Activated CD8-positive, alpha-beta memory T cell treated with anti-CD3 and anti-CD28 coated beads for 48 hours (primary cell): ENCODE measurements at regions not wholly inside any gene's neighbourhood (a gene's known extent, or its start where the extent isn't known, plus 50 kb on each side); places are given as distances from the start of the nearest gene placed in this dataset.
"Not testable (repeated sequence)": the region's sequence is repeated elsewhere in the genome, so short reads cannot be mapped to it uniquely, and the experiment has no call there.

Source experiments
- DNase-seq, 3 experiments: peaks; one replicate each; pipeline ENCODE4 v3.0.0-alpha.2; 2020; ENCODE audit warnings: low read depth in 2 of 3, low spot score in 2 of 3

DNA sequence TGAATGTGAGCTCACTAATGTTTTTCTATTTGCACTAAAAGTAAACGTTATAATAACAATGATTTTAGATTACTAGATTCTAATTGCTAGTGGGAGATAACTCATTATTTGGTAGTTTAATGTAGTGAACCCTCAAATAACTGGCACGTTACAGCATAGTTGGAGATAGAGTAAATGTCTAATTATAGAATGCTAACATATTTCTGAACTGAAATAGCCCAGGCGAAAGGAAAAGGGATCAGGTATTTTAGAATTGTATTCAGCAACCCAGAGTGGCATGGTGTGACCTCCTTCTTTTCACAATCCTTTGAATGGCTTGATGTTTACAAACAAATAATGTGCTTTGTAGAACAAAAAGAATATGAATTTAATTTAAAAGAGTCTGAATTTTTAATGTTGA lies 1221.2 kb downstream of the CDH8 start:
- no peak for DNase-seq

DNA sequence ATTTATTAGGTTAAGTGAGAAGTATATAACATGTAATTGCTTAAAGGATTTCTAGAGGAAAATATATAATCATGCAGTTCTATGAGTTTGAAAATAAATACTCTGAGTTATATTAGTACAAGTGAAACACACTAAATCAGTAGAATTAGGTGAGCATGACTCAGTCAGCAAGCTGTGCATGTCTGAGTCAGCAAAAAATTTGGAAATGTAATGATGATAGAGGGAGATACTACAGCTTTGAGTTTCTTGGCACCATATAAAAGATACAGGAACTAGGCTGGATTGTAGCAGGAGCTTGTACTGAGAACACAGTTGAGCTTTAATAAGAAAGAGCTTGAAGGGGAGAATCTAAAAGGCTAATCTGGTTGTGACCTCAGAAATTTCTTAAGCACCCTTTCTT lies 1224.6 kb downstream of the CDH8 start:
- DNase-seq = no peak

DNA sequence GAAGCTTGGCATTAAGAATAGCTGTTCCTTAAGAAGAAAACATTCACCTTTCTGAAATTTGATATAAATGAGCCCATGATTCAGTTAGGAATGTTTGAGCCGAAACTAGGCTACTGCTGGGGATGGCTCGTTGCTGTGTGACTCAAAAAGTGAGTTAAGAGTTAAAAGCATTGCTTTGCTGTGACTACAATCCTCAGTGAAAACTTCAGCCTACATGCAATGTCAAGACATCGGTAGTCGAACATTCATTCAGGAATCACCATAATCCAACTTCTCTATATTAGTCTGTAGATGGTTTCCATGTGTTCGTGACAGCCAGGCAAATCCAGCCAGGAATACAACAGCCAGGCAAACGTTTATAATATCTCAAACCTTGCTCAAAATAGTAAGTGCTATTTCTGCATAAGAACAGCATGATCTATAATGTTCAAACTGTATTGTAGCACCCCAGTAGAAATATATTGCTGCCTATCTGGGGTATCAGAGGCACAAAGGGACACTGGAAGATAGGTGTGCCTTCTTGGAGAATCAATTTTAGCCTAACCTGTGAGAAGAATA lies 1225.1 kb downstream of the CDH8 start:
- DNase-seq = no peak

DNA sequence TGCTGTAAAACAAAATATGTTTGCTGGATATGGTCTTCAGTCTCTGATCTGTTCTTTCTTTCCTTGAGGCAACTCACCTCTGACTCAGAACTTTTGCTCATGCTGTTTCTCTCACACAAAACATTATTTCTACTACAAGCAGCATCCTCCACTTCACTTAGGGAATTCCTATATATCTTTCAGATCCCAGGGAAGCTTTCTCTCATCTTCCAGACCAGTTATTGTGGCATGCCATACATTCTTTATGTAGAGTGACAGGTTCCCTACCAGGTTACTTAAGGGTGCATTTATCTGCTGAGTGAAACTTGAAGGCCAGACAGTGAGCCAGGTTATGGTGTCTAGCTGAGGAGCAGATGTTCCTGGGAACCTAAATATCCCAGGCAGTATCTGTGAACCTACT lies 1226.0 kb downstream of the CDH8 start:
- no peak for DNase-seq

DNA sequence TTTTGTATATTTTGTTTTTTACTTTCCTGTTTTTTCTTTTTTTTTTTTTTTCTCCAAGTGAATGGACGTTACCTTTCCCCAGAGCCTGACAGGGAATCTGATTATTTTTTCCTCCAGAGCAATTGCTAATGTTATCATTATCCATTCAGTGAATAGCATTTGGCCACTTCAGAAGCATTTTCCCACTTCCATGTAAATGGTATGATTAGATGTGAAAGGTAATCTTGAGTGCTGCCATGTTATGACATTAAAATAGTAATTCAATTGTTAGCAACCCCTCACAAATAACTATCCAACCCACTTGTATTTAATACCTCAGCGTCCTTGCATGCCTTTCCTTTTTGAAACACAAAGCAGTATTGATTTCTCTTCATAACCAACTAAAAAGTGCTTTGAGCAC lies 1243.8 kb downstream of the CDH8 start:
- no peak for DNase-seq

- DNase-seq = no peak
Measured at GRCh38 chr16:60788631-60789030, 1247.6 kb downstream of the CDH8 start.

DNA sequence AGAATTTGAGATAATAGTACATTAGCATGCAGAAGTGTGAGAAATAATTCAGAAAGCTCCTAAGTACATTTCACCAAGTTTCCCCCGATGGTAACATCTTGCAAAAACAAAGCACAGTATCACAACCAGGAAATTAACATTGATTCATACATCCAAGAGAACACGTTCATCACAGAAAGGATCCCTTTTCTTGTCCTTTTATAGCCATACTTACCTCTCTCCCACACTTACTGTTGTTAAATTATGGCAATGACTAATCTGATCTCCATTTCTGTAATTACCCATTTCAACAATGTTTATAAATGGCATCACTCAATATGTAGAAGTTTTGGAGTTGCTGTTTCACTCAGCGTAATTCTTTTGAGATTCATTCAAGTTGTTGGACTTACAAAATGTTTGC lies 1260.0 kb downstream of the CDH8 start:
- no peak for DNase-seq

DNA sequence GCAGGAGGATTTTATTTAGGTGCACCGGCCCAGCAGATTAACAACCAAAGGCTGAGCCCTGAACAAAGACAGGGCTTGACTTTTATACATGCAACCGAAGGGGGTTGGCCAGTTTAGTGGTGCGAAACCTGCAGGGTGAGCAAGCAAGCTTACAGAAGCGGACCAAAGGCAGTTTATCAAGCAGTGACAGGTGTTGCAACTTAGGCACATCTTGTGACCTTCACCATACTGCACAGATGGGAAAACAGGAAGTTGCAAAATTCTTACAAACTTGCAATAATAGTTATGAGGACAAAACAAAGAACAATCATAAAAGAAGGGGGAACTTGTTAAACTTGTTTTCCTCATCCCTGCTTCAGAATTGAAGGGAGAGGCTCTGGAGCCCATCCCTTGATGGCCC lies 1265.1 kb downstream of the CDH8 start:
- no peak for DNase-seq

- DNase-seq = not testable (repeated sequence)
Measured at GRCh38 chr16:60770384-60770783, 1265.9 kb downstream of the CDH8 start.

- DNase-seq = no peak
Measured at GRCh38 chr16:60763869-60764268, 1272.4 kb downstream of the CDH8 start.

DNA sequence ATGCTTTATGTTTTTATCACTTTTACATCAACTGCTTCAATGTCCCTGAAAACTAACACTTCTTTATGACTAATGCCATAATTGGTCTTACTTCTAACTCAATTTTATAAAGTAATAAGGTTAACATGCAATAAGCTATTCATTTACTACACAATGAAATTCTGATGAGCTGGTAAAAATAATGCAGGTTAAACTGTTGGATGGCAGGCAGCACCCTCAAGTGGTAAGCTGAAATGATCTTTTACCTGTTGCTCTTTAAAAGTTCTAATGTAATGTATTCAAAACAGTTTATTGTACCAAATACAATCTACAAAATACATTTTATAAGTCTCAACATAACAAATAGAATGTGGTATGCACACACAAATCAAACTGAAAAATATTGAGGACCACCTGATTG lies 1280.3 kb downstream of the CDH8 start:
- no peak for DNase-seq

DNA sequence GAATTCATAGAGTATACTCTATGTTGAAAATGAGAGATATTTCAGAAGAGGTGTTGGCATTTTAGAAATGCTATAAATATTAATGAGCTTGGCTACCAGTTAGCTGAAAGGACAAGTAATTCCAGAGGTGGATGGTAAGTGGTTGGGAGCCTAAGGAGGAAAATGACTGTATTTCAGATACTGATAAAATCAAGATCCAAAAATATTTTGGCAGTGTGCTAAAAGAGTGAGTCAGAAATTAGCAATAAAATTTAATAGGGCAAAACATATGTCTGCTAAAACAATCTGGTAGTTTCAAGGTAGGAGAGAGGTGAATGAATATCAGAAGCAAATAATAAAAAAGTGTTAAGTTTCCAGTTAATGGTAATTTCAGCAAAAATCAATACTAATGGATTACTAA lies 1287.9 kb downstream of the CDH8 start:
- DNase-seq = no peak

GRCh38 chr16:60744198-60744597 lies 1292.0 kb downstream of the CDH8 start:
- no peak for DNase-seq

GRCh38 chr16:60741810-60742209 lies 1294.4 kb downstream of the CDH8 start:
- no peak for DNase-seq

DNA sequence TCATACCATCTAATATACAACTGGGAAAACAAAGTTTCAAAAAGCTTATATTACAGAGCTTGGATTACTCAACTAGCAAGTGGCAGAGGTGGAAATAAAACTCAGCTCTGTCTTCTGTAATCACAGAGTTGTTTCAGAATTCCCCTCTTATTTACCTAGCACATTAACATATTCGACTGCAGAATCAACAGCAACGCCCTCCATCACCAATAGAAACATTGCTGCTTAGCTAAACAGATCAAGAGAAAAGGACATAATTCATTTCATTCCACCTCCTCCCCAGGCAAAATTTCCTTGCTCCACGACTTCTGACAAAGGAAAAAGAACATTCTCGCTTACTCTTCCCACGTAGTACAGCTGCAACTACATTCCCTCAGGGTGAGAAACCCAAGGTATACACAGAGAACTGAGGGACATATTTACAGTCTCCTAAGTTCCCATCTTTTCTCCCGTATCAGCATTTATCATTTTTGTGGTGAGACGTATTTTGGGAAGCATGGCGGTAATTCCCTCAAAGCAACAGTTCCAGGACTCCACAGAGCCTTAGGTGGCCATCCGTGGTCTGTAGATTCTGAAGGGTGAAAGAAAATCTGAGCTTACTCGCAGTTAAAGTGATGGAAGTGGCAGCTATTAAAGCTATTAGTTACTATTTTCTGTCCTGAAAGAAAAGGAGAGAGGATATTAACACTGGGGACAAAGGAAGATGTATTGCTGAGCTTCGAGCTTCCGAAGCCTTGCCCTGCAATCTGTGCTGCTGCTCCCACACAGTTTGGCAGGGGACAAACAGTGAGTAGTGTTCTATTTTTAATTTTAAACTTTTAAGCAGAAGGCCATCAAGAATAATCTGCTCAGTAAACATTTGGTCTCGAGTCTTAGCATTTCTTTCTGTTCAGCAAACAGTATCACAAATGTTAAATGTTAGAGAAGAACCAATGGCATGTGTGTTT lies 1296.2 kb downstream of the CDH8 start:
- no peak for DNase-seq

DNA sequence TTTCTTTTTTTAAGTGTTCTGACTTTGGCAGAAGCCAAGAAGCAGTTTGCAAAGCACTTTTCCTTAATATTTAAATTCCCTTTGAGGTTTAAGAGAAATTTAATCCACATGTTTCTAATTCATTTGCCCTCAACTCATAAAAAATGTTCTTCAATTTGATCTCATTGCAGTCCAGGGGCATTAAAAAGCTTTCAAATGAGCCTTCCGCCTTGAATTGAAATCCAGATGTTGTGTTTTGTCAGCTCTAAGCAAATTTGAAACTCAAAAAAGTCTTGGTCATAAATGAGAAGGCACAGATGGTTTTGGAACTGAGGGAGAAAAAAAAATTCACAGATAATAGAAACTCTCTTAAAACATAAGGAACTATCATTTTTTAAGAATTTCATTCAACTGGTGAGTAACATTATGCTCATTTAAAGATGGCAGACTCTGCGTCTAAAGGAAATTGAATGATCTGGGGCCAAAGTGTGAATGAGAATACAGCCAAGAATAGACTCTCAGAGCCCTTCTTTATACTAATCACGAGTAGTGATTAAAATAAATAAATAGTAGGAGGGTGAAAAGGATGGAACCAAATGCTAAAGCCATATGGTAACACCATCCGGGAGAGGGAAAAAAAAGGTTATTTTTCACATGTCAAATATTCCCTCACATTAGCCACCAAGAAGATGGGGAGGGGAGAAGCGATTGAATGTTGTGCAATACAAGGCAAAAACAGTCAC lies 1304.7 kb downstream of the CDH8 start:
- no peak for DNase-seq

GRCh38 chr16:60729051-60729450 lies 1307.2 kb downstream of the CDH8 start:
- no peak for DNase-seq

DNA sequence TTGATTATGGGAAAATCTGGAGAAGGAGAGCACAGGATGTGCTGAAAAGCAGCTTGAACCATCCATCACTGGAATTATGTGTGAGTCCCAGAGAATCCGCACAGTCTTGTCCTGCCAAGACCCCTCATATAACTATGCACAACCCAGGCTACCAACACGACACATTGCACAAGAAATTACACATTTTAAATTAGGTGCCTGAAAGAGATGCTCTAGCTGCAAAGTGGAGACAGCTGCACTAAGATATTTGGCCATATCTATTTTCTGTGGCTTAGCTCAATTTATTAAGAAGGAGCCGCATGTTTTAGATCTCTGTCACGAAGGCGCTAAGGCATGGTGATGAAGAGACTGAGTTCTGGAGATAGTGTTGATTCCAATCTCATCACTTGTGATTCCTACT lies 1308.4 kb downstream of the CDH8 start:
- DNase-seq = no peak

GRCh38 chr16:60720060-60720459 lies 1316.2 kb downstream of the CDH8 start:
- DNase-seq = no peak

GRCh38 chr16:60717808-60718207 lies 1318.4 kb downstream of the CDH8 start:
- DNase-seq = no peak

- no peak for DNase-seq
Measured at GRCh38 chr16:60712144-60712543, 1324.1 kb downstream of the CDH8 start.

DNA sequence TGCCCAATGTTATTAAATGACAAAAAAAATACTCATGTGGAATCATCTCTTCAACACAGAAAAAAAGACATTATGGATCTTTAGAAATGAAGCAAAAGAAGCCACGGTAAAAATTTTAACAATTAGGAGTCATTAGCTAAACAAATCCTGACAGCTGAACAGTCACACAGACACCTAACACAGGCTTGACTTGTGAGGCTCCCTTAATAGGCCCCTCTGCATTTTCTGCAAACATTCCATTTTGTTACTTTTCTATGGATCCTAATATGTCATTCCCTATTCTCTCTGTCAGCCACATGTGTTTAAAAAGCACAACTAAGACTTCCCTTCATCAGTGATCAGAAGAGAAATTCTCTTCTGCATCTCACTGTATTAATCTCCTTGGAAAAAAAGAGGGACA lies 1331.5 kb downstream of the CDH8 start:
- no peak for DNase-seq
